Transverse colon (tissue), 4 donors: ENCODE measurements at regions not wholly inside any gene's neighbourhood (a gene's known extent, or its start where the extent isn't known, plus 50 kb on each side); places are given as distances from the start of the nearest gene placed in this dataset.

Experiments used
- DNase-seq: peaks from one replicate; pipeline ENCODE4 v3.0.0-alpha.2; 2019
- H3K27ac ChIP-seq, 4 donors: fragments of 200-600 bp; sonication (generic); 2 replicates each; pipeline ENCODE4 v1.5.1; 2016 to 2018; ENCODE audit warnings: inconsistent platforms in 4 of 4
- H3K27me3 ChIP-seq: fragments of 200-600 bp; sonication (generic); 2 replicates; pipeline ENCODE4 v1.5.1; 2017; ENCODE audit warnings: inconsistent platforms
- H3K36me3 ChIP-seq, 4 donors: fragments of 200-600 bp; sonication (generic); 2 replicates each; pipeline ENCODE4 v1.5.1; 2017 to 2019; ENCODE audit warnings: inconsistent platforms in 4 of 4
- H3K4me1 ChIP-seq, 4 donors: fragments of 200-600 bp; sonication (generic); 2 replicates each; pipeline ENCODE4 v1.5.1; 2017 to 2020; ENCODE audit warnings: inconsistent platforms in 4 of 4
- H3K4me3 ChIP-seq, 4 donors: fragments of 200-600 bp; sonication (generic); 1 replicate in 1 of 4; 2 replicates in 3 of 4; pipeline versions ENCODE4 v1.5.1 to v1.6.1; 2017 to 2019; ENCODE audit warnings: inconsistent platforms in 4 of 4
- H3K9me3 ChIP-seq, 2 donors: fragments of 200-600 bp; sonication (generic); 2 replicates each; pipeline ENCODE4 v1.5.1; 2017 to 2019; ENCODE audit warnings: inconsistent platforms in 2 of 2
- CTCF ChIP-seq, 5 experiments: fragments of 200-600 bp in 3 of 5; fragments of 450-650 bp in 2 of 5; sonication (generic) in 3 of 5; IDR thresholded peaks; 1 replicate in 2 of 5; 2 replicates in 3 of 5; pipeline ENCODE4 v1.5.1; 2016 to 2017; ENCODE audit warnings: antibody characterized with exemption in 5 of 5, inconsistent platforms in 3 of 5, mild to moderate bottlenecking in 2 of 5, moderate library complexity in 1 of 5
- EP300 ChIP-seq: sonication (generic); formaldehyde crosslinking; IDR thresholded peaks from one replicate; pipeline ENCODE4 v1.6.1; 2017; ENCODE audit warnings: antibody characterized with exemption, low read depth
- POLR2A ChIP-seq: fragments of 450-650 bp; IDR thresholded peaks from one replicate; pipeline ENCODE4 v1.6.1; 2016; ENCODE audit warnings: antibody characterized with exemption, mild to moderate bottlenecking, moderate library complexity
- POLR2AphosphoS5 ChIP-seq, 3 donors: sonication (generic); formaldehyde crosslinking; IDR thresholded peaks; one replicate each; pipeline ENCODE4 v1.6.1; 2016; ENCODE audit warnings: antibody characterized with exemption in 3 of 3
- WGBS, 2 donors: methylation state at CpG; one replicate each; pipeline ENCODE4 v1.1.5; 2018; ENCODE audit warnings: low coverage in 1 of 2; 5-methylcytosine and 5-hydroxymethylcytosine counted together
- in situ Hi-C, 4 donors: fragments of 200-750 bp; cut with MboI; loops; one replicate each; pipeline versions ENCODE4 v1.15.0 to v1.15.1; 2017; ENCODE audit warnings: low sequenced_read_pairs in 3 of 4, low pct_ligation_motif_present in 1 of 4, low pct_unique_long_range_greater_than_20kb in 1 of 4
- intact Hi-C: fragments of 100-400 bp; cut with DNase I; formaldehyde crosslinking; loops from one replicate; pipeline ENCODE4 v1.15.1; 2023; ENCODE audit warnings: low total_unique reads

GRCh38 chr15:53416219-53416940 lies 343.1 kb downstream of the WDR72 start:
- intact Hi-C loops: no loop called here
- Histone ChIP-seq H3K36me3 (no peaks in the 10 kb centered on the region), H3K4me3 (no peak overlapping the region), H3K4me1 (no peaks in the 10 kb centered on the region), H3K27ac (no peak overlapping the region), H3K27me3 (no peaks in the 10 kb centered on the region), H3K9me3 (no peaks in the 10 kb centered on the region)
- in situ Hi-C loops: no loop called here
- no peak for DNase-seq
- TF ChIP-seq CTCF (IDR thresholded peaks at IDR 0.05): no peak
- TF ChIP-seq POLR2A: no peak
- 83 to 90% methylated on average over 1 to 2 of the region's 2 CpGs for WGBS, 2 donors

- H3K9me3 ChIP-seq: no peaks in the 10 kb centered on the region
- 86 to 100% methylated on average over 2 to 3 of the region's 3 CpGs for WGBS, 2 donors
- DNase-seq: no peak
- TF ChIP-seq POLR2A (no peak), CTCF (IDR thresholded peaks at IDR 0.05) (no peak), POLR2AphosphoS5 (IDR thresholded peaks at IDR 0.05) (no peak), EP300 (no peak)
- no peak overlapping the region for H3K4me3 ChIP-seq
- no peaks in the 10 kb centered on the region for H3K27me3 ChIP-seq
- intact Hi-C loops: no loop called here
- in situ Hi-C loops: no loop called here
- no peaks in the 10 kb centered on the region for H3K4me1 ChIP-seq
- no peak overlapping the region for H3K27ac ChIP-seq
- H3K36me3 ChIP-seq: no peaks in the 10 kb centered on the region
Measured at GRCh38 chr15:53414167-53414566, 345.3 kb downstream of the WDR72 start.

- H3K4me3 ChIP-seq: no peak overlapping the region
- 69 to 87% methylated on average over 3 of the region's 3 CpGs for WGBS, 2 donors
- in situ Hi-C loops (no loop called here), intact Hi-C loops (no loop called here)
- H3K4me1 ChIP-seq: no peaks in the 10 kb centered on the region
- no peak for DNase-seq
- no peak for TF ChIP-seq POLR2AphosphoS5 (IDR thresholded peaks at IDR 0.05)
- H3K27ac ChIP-seq: no peak overlapping the region
- H3K36me3 ChIP-seq: no peaks in the 10 kb centered on the region
- H3K27me3 ChIP-seq: no peaks in the 10 kb centered on the region
- H3K9me3 ChIP-seq: no peaks in the 10 kb centered on the region
Measured at GRCh38 chr15:53412542-53412941, 346.9 kb downstream of the WDR72 start.

- Histone ChIP-seq H3K27ac (no peak overlapping the region), H3K4me3 (no peak overlapping the region), H3K4me1 (no peaks in the 10 kb centered on the region), H3K36me3 (no peaks in the 10 kb centered on the region), H3K9me3 (no peaks in the 10 kb centered on the region), H3K27me3 (no peaks in the 10 kb centered on the region)
- in situ Hi-C loops: no loop called here
- 75% methylated on average over 1 of the region's 1 CpG; no CpG with 5 or more reads in 1 of the 2 donors for WGBS, 2 donors
- intact Hi-C loops: no loop called here
- no peak for DNase-seq
- TF ChIP-seq EP300 (no peak), POLR2AphosphoS5 (IDR thresholded peaks at IDR 0.05) (no peak), POLR2A (no peak), CTCF (IDR thresholded peaks at IDR 0.05) (no peak)
Measured at GRCh38 chr15:53404930-53405493, 354.5 kb downstream of the WDR72 start.

GRCh38 chr15:53401503-53401902 lies 358.0 kb downstream of the WDR72 start:
- Histone ChIP-seq H3K27me3 (no peaks in the 10 kb centered on the region), H3K36me3 (no peaks in the 10 kb centered on the region), H3K4me3 (no peak overlapping the region), H3K4me1 (no peaks in the 10 kb centered on the region), H3K27ac (no peak overlapping the region), H3K9me3 (no peaks in the 10 kb centered on the region)
- in situ Hi-C loops: no loop called here
- TF ChIP-seq POLR2AphosphoS5 (IDR thresholded peaks at IDR 0.05) (no peak), POLR2A (no peak), EP300 (no peak), CTCF (IDR thresholded peaks at IDR 0.05) (no peak)
- intact Hi-C loops: no loop called here
- 83 to 91% methylated on average over 2 of the region's 2 CpGs for WGBS, 2 donors
- no peak for DNase-seq
